NOMO-1 treated with dmso at 0.1 percent for 144 hours (cell line): ENCODE measurements at regions not wholly inside any gene's neighbourhood (a gene's known extent, or its start where the extent isn't known, plus 50 kb on each side); places are given as distances from the start of the nearest gene placed in this dataset.
"Not testable (repeated sequence)": the region's sequence is repeated elsewhere in the genome, so short reads cannot be mapped to it uniquely, and the experiment has no call there.

Source experiments
- DNase-seq: peaks from one replicate; lab custom pipeline; 2025; ENCODE audit not compliant: unreplicated experiment; lab: John Stamatoyannopoulos, UW

GRCh38 chr3:177646749-177647148 lies 449.5 kb upstream of the TBL1XR1 start:
- DNase-seq: peak; percentile 4

DNA sequence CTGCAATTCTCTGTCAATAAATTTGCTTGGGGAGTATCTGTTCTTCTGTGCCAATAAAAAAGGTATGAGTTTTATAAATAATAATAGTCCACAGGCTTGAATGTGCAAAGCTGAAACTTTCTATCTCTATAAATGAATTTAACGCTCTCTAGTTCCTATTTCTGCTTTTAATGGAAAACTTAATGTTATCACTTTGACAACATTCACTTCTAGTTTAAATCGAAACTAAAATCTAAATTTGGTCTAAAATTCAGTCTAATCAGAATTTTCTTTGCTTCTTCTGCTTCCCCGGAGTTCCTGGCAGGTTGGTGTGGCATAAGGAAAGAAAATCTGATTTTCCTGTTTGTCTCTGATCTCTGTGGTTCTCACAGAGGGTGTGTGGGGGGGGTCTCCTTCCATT lies 450.1 kb upstream of the TBL1XR1 start:
- no peak for DNase-seq

DNA sequence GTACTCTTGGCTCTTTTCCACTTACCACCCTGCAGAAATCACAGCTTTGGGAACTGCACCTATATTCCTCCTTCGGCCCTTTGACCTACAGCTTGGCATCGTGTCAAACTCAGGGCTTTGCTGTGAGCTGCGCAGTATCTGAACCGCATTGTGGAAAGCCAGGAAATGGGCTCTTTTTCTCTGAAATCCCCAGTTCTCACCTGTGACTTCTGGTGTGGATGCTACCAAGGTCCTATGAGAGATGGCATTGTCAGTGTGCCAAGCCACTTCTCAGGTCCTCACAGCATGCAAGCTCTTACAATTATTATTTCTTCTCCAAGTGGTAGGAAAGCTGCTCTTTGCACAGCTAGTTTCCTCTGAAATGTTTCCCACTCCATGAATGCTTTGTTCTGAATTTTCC lies 450.6 kb upstream of the TBL1XR1 start:
- DNase-seq: no peak

DNA sequence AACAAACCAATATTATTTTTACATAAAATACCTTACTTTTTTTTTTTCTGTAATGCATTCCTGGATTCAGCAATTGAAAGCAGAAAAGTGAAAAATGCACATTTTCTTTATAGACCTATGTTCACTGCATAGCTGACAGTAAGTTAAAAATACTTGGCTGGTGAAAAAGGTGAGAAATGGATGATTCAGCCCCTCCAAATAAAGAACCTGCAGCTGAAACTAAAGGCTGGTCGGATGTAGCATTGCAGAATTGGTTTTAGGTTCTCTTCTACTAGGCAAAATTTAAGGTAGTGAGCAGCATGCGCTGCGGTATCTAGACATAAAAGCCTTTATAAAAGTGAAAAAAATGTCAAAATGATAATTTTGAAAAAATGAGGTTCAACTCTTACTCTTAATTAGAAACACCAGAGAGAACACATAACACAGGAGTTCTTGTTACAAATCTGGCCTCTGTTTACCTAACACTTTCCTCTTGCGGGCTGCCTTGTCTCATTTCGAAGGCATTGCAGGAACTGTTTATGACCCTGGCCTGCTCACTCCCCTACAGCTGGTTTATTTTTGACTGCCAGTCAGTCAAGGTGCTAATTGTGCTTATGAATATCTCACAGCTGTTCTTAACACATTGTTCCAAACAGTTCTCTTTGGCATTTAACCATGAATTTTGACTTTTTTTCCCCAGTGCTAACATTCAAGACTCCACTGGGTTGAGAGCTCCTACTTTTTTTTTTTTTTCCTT lies 455.4 kb upstream of the TBL1XR1 start:
- no peak for DNase-seq

GRCh38 chr3:177657243-177657642 lies 460.0 kb upstream of the TBL1XR1 start:
- no peak for DNase-seq

- DNase-seq: no peak
These were observed 461.1 kb upstream of the TBL1XR1 start for GRCh38 chr3:177658354-177658753.

GRCh38 chr3:177664380-177665103 lies 467.3 kb upstream of the TBL1XR1 start:
- DNase-seq: not testable (repeated sequence)

GRCh38 chr3:177665122-177665808 lies 468.0 kb upstream of the TBL1XR1 start:
- no peak for DNase-seq

DNA sequence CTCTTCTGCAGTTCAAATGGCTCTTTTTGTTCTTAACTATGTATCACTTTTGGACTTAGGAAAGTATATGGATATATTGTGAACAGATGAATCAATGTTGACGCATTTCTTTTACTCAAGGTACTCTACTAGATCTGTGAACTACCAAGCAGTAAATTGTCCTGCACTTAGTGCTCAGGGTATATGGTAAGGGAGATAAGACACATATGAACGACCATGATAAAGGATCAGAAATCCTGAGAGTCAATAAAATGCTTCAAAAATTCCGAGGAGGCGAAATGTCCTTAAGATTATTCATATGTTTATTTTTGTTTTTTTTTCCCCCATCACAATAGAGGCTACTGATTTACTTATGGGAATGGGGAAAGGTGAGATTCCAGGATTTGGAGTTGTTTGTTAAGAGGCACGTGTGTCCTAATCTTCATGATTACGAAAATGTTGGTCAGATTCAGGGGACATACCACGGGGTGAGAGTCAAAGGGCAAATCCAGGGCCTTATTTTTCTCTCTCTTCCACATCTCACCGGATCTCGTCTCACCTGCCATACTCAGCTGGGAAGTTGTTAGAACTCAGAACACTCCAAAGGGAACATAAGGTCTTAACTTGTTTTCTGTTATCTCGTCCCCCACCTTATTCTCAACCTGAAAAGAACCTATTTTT lies 475.1 kb upstream of the TBL1XR1 start:
- no peak for DNase-seq

- DNase-seq: no peak
These were observed 476.0 kb upstream of the TBL1XR1 start for GRCh38 chr3:177673112-177673914.

DNA sequence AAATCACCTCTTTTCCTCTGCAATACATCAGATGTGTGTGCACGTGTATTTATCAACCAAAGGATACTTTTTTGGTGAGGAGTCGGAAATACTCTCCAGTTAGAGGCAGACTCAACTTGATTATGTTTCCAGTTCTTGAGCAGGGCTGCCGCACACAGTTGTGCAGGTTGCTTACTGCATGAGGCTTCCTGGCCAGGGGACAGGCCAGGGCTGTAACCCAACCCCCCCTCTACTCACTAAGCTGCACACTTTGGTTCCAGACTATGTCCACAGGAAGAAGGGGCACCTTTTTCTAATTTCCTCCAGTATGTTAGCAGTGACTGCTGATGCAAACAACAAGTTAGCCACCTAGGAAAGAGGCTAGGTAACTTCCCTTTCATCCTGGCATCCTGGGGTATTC lies 476.9 kb upstream of the TBL1XR1 start:
- no peak for DNase-seq

DNA sequence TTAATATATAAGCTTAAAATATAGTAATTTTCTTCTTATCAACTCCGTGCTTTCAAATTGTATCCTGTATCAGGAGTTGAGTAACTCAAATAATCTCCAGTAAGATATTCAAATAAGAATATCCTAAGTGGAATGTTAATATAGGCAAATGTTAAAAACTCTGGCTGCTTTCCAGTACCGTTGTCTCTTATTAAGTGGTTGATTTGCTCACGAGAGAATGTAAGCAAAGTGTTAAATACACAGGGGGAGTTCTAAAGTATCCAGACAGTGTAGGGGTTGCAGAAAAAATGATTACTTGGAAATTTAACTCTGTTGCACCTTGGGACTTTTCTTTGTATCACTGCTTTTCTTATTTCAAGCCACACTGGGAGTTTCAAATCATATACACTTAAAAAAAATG lies 478.9 kb upstream of the TBL1XR1 start:
- DNase-seq: no peak

DNA sequence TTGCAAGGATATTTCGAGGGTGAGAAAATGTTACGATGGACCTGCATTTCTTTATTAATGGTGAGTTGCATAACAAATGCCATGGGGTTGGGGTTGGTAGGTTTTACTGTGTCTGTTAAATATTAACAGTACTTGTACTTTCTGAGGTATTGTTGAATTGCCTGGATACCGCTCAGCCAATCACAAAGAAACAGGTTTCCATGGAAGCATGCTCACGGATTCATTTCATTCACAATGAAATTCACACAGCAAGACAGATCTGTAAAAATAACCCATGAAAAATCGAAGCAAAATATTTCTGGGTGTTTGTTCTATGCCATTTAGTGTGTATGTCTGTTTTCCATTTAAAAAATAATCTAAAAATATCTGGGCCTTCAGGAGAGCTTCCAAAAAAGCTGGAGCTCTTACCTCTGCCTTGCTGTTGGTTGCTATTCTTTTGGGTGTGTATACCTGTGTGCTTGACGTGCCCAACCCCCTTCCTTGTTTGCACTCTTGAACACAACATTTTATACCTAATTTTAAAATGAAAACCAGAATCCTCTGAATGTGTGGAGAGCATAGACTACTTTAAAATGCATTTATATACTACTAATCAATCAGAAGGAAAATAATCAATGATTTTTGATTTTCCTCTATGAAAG lies 479.8 kb upstream of the TBL1XR1 start:
- no peak for DNase-seq

GRCh38 chr3:177679568-177680471 lies 482.5 kb upstream of the TBL1XR1 start:
- DNase-seq: no peak

GRCh38 chr3:177680472-177680821 lies 483.2 kb upstream of the TBL1XR1 start:
- DNase-seq: no peak

DNA sequence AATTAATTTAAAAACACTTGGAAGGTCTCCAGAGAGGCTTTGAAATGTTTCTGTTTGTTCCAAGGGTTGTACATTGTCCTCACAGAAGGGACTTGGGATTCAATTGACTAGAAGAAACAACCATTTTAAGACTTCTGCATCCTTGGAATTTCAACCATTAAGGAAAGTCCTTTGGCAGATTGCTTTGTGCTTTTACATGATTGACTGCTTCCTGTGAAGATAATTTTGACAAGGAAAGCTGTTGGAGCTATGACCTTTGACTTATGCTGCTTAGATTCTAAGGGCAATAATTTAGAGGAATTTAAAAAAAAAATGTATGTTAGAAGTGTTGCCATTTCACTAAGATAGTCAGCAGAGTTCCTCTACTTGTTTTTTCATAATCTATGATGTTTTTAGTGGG lies 483.9 kb upstream of the TBL1XR1 start:
- no peak for DNase-seq

- DNase-seq: no peak
These were observed 484.6 kb upstream of the TBL1XR1 start for GRCh38 chr3:177681852-177682251.

- DNase-seq: no peak
These were observed 486.3 kb upstream of the TBL1XR1 start for GRCh38 chr3:177683586-177683985.

- no peak for DNase-seq
These were observed 489.4 kb upstream of the TBL1XR1 start for GRCh38 chr3:177686671-177687070.
